NK-92 treated with Interleukin-12 subunit alpha and Interleukin-12 subunit beta, amount 100 ng/mL, for 24 hours (cell line): ENCODE measurements at regions not wholly inside any gene's neighbourhood (a gene's known extent, or its start where the extent isn't known, plus 50 kb on each side); places are given as distances from the start of the nearest gene placed in this dataset.

ENCODE experiments used
- DNase-seq: peaks from one replicate; lab custom pipeline; 2025; lab: John Stamatoyannopoulos, UW

DNA sequence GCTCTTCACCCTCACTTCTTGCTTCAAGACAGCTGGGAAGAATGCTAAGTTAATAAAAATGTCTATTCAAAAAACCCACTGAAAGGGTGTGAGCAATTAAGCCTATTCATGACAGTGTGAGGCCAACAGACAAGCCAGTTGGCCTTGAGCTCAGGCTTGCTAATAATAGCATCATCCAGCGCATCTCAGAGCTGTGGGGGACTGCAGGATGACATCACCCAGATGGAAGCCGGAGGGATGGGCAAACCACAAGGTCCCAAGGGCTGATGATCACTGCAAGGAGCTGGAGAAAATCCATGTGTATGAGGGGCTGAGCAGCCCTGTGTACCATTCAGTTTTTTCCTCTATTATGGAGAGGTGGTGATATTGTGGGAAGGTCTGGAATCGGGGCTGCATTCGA lies 770.4 kb downstream of the TNS3 start:
- no peak for DNase-seq

GRCh38 chr7:46810986-46811385 lies 770.9 kb downstream of the TNS3 start:
- DNase-seq = no peak

DNA sequence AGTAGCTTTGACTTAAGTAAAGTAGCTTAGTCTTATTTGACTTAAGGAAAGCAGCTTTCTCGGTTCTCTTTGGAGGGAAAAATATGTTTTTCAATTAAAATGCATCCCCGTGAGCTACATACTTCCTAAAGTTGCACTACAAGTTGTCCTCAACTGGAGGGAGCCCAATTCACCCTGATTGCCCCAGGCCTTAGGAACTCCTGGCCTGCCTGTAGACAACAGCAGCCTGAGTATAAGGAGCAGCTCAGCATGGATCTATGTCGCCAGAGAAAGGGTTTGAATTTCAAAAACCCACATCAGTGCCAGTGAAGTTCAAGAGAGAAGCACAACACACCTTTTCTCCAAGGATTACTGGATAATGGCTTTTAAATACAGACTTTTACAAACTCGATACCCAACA lies 772.0 kb downstream of the TNS3 start:
- no peak for DNase-seq

DNA sequence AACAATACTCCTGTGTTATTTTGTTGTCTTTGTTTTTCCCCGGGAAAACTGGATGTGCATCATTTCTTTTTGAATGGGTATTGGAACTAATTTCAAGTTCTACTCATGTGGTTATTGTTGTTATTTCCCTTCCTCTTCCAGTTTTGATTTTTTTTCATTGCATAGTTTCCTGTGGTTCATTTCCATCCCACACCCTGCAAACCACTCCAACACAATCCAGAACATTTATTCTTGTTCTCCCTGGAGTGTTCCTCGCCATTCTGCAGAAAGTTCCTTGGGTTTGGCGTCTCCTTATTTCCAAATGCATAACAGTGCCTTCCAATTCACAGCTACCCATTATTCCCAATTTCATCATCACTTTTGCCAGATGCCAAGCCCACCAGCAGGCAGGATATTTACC lies 775.1 kb downstream of the TNS3 start:
- DNase-seq = no peak

- no peak for DNase-seq
Observed at GRCh38 chr7:46802479-46802878, 779.4 kb downstream of the TNS3 start.

GRCh38 chr7:46791188-46791587 lies 790.7 kb downstream of the TNS3 start:
- no peak for DNase-seq

- DNase-seq = no peak
Observed at GRCh38 chr7:46786995-46787394, 794.9 kb downstream of the TNS3 start.

GRCh38 chr7:46786221-46786954 lies 795.5 kb downstream of the TNS3 start:
- DNase-seq = no peak

DNA sequence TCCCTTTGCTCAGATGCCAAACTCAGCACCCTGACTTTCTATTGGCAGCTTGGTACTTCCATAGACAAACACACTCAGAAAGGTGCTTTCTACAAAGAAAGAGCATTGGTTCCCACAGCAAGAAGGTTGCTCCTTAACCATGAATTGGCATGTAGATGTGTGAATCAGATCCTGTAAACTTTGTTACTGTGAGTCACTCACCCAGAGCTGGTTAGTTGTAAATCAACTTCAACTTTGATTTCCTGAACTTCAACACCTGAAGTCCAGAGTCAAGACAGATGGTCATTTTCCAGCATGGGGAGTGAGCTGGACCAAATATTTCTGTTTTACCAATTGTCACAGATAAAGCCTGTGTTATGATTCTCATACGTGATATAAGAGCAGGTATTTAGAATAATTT lies 797.2 kb downstream of the TNS3 start:
- no peak for DNase-seq

GRCh38 chr7:46781901-46782439 lies 799.9 kb downstream of the TNS3 start:
- DNase-seq = no peak

DNA sequence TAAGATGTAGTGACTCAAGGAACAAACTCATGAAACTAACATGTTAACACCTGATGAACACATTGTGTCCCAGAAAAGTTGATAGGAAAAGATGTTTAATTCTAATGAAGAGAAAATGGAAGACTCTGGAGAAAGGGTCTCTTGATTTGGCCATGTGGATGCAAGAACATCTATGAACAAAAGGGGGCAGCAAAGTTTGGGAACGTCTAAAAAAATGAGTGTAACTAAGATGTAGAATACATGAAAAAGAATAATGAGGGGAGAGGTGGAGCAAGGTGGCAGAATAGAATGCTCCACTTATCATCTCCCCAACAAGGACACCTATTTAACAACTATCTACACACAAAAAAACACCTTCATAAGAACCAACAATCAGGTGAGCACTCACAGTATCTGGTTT lies 805.1 kb downstream of the TNS3 start:
- no peak for DNase-seq

DNA sequence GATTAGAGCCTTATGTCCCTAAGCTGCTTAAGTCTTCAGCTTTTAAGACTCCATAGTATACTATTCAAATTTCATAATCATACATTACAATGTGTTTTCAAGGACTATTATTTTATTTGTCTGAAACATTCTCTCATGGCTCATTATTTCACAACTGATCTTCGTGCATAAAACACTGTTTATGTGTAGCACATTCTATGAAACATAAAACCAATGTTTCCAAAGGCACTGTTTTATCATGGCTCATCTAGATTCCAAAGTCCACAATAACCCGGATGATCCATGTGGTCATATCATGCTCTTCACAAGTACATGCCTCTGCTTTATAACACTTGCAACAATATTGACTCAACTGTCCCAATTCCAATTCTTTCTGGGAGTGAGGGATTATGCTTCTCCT lies 806.1 kb downstream of the TNS3 start:
- no peak for DNase-seq

- DNase-seq = no peak
Observed at GRCh38 chr7:46775020-46775419, 806.9 kb downstream of the TNS3 start.

GRCh38 chr7:46774515-46774914 lies 807.4 kb downstream of the TNS3 start:
- DNase-seq = no peak

DNA sequence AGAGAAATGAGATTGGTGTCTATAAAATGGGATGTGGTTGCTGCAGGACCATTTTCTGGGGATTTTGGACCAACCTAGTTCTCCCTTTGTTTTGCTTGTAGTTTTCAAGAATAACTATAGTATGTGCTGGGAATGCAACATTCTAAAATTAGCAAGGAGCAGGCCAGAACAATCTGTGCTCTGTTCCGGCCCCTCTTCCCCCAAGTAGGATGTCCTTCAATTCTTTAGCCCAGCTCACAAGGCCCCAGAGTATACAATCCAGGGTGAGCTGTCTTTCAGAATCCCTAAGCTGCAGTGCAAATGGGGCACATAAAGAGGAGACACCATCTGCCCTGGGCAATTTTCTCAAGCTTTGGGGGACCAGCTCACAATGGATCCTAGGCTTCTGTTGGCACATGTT lies 809.1 kb downstream of the TNS3 start:
- DNase-seq = no peak

DNA sequence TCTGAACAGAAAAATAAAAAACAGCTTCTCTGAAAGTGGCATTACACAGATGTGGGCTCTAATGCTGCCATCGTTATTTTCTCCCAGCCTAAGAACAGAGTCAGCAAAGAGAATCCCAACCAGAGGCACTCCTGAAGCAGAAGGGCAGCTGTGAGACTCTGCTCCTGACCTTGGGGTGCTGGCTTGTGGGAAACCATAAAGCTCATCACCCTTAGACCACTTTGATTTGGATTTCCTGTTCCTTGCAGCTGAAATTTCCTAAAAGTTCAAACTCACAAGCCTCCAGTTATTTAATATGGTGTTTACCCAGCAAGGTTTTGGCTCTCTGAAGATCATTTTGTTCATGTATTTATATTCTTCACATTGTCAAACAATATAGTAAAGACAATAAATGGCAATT lies 814.8 kb downstream of the TNS3 start:
- no peak for DNase-seq

DNA sequence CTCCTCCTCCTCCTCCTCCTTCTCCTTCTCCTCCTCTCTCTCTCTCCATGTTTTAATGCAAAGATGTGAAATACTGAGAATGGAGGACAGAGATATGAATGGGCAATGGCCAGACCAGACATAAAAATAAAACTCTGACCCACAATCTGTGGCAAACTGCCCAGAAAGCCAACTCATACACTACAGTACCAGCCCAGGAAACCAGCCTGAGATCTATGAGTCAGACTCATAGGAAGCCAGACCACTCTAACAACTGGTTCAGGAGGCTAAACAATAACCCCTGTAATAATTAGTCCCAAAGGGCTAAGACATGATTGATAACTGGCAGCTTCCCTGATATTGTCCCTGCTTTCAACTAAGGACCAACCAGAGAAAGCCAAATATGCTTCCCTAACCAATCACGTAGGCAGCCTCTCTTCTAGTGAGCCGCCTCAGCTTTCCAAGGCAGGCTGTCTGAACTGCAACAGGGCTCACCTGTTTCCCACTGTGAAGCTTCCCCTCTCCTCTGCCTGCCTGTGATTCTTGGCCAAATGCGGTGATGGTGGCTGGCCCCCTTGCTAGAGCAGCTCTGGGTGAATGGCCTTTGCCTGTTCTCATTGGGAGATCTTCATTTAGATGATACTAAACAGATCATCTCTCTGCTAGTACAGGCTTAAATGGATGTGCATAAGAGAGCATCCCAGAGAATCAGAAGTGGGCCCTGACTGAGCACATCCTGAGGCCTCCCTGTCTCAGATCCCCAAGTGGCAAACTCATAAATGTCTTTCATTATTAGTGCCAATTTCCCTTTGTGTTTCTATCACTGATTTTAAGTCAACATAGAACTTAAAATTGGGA lies 817.6 kb downstream of the TNS3 start:
- no peak for DNase-seq

DNA sequence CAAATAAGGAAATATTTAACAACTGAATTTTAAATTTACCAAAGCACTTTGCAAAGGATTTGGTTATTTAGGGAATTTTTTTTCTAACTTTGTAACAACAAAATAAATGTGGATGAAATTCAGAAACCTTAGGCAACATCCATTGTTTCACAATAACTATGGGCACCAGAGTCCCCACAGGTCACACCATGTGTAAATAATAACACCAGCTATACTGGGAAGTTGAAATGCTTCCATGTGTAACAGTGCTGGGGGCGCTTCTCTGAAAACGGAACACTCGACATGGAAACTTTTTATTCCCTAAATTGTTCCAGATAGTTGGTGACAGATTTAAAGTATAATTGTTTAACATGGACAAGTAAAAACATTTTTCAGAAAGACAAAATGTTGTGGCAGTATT lies 818.6 kb downstream of the TNS3 start:
- no peak for DNase-seq

DNA sequence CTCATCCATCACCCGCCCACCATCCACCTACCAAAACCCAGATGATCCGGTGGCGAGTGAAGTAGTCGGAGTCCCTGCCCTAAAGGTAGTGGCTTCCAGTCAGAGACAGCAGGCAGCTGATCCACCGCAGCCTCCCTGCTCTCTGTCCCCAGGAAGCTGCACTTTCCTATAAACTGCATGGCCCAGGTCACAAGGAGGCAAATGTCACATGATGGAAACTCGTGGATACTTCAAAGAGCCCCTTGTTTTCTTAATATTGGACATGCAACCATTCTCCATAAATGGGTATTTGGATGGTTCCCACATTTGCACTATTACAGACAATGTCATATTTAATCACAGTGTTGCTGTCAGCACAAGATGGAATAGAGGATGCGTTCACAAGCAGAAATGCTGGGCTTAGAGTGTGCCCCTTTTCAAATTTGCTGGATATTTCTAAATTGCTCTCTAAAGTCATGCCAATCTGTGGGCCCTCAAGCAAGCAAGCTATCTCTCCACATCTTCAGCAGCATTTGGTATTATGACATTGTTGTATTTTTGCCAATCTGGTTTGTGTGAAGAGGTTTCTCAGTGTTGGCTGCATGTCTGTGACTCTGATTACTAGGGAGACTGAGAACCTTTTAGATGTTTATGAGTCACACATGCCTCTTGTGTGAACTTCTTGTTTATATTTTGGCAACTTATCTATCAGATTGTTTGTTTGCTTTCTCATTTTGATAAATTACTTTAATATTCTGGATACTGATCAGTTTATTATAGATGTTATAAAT lies 822.0 kb downstream of the TNS3 start:
- DNase-seq = no peak

GRCh38 chr7:46756996-46757395 lies 824.9 kb downstream of the TNS3 start:
- no peak for DNase-seq

GRCh38 chr7:46756256-46756655 lies 825.7 kb downstream of the TNS3 start:
- no peak for DNase-seq
